ENCODE measurements at regions not wholly inside any gene's neighbourhood (a gene's known extent, or its start where the extent isn't known, plus 50 kb on each side); places are given as distances from the start of the nearest gene placed in this dataset.

DNA sequence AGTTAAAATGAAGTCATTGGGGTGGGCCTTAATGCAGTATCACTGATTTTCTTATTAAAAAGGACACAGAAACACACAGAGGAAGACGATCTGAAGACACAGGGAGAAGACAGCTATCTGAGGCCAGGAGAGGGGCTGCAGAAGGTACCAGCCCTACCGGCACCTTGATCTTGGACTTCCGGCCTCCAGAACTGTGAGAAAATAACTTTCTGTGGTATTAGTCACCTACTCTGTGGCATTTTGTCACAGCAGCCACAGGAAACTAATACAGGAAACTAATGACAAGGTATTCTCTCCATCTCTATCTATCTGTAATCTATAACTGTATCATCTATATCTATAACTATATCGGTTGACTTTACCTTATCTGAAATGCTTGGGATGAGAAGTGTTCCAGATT is 1149.5 kb downstream of the BCL11B start:
- POLR2A ChIA-PET = no interaction called here
- H3K27ac ChIP-seq (ENCODE audit: extremely low read depth, low read depth, low read length) = no peak overlapping the region

DNA sequence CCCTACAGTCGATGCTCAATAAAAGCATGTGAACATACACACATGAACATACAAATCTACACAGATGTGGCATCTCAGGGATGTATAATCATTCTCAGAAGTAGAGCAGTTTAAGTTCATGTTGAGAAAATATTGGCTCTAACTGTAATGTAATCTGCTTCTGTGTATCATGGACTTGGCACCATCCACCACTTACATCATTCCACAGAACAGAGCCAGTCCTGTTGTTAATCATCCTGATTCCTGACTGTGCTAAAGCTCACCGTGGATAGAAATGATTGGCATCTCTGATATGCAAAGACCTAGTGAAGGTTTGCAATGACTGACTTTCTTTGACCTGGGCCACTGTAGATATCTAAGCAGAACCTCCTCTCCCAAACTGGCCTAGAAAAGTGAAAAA is 1141.3 kb downstream of the BCL11B start:
- ChIA-PET CTCF (no interaction called here), POLR2A (no interaction called here)
- no peaks in the 10 kb centered on the region for H3K4me1 ChIP-seq (ENCODE audit: control insufficient read depth, insufficient read depth, low read length)
- H3K9me3 ChIP-seq (ENCODE audit: control insufficient read depth, insufficient read depth, low read depth, low read length) = no peaks in the 10 kb centered on the region
- no peak overlapping the region for H3K27ac ChIP-seq (ENCODE audit: extremely low read depth, low read depth, low read length)
- H3K36me3 ChIP-seq (ENCODE audit: control insufficient read depth in 2 of 2, insufficient read depth in 1 of 2, low read length in 2 of 2) = no peaks in the 10 kb centered on the region
- H3K4me3 ChIP-seq (ENCODE audit: low read depth, low read length) = no peak overlapping the region
- TF ChIP-seq KLF10 (tag by site-specific recombination; IDR thresholded peaks at IDR 0.05) (no peak), ZNF473 (tag by site-specific recombination; IDR thresholded peaks at IDR 0.05) (no peak), ZNF544 (tag by site-specific recombination; IDR thresholded peaks at IDR 0.05) (no peak), ZNF391 (tag by site-specific recombination; IDR thresholded peaks at IDR 0.05; ENCODE audit: borderline replicate concordance, low read depth) (no peak), ZNF155 (tag by site-specific recombination; IDR thresholded peaks at IDR 0.05) (no peak), ZNF776 (tag by site-specific recombination; IDR thresholded peaks at IDR 0.05; ENCODE audit: borderline replicate concordance) (no peak), ZEB2 (tag by site-specific recombination; IDR thresholded peaks at IDR 0.05) (no peak), ZNF677 (tag by site-specific recombination; IDR thresholded peaks at IDR 0.05) (no peak), ZIC2 (tag by site-specific recombination; IDR thresholded peaks at IDR 0.05) (no peak)
- TF ChIP-seq, protein P1, sequence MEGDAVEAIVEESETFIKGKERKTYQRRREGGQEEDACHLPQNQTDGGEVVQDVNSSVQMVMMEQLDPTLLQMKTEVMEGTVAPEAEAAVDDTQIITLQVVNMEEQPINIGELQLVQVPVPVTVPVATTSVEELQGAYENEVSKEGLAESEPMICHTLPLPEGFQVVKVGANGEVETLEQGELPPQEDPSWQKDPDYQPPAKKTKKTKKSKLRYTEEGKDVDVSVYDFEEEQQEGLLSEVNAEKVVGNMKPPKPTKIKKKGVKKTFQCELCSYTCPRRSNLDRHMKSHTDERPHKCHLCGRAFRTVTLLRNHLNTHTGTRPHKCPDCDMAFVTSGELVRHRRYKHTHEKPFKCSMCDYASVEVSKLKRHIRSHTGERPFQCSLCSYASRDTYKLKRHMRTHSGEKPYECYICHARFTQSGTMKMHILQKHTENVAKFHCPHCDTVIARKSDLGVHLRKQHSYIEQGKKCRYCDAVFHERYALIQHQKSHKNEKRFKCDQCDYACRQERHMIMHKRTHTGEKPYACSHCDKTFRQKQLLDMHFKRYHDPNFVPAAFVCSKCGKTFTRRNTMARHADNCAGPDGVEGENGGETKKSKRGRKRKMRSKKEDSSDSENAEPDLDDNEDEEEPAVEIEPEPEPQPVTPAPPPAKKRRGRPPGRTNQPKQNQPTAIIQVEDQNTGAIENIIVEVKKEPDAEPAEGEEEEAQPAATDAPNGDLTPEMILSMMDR (tag by site-specific recombination; IDR thresholded peaks at IDR 0.05) = no peak
- TF ChIP-seq, protein P2, sequence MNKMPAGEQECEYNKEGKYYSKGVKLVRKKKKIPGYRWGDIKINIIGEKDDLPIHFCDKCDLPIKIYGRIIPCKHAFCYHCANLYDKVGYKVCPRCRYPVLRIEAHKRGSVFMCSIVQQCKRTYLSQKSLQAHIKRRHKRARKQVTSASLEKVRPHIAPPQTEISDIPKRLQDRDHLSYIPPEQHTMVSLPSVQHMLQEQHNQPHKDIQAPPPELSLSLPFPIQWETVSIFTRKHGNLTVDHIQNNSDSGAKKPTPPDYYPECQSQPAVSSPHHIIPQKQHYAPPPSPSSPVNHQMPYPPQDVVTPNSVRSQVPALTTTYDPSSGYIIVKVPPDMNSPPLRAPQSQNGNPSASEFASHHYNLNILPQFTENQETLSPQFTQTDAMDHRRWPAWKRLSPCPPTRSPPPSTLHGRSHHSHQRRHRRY (tag by site-specific recombination; IDR thresholded peaks at IDR 0.05) = no peak
- TF ChIP-seq, protein P3, sequence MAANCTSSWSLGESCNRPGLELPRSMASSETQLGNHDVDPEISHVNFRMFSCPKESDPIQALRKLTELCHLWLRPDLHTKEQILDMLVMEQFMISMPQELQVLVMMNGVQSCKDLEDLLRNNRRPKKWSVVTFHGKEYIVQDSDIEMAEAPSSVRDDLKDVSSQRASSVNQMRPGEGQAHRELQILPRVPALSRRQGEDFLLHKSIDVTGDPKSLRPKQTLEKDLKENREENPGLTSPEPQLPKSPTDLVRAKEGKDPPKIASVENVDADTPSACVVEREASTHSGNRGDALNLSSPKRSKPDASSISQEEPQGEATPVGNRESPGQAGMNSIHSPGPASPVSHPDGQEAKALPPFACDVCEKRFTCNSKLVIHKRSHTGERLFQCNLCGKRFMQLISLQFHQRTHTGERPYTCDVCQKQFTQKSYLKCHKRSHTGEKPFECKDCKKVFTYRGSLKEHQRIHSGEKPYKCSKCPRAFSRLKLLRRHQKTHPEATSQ (tag by site-specific recombination; IDR thresholded peaks at IDR 0.05) = no peak
- TF ChIP-seq, protein P4, sequence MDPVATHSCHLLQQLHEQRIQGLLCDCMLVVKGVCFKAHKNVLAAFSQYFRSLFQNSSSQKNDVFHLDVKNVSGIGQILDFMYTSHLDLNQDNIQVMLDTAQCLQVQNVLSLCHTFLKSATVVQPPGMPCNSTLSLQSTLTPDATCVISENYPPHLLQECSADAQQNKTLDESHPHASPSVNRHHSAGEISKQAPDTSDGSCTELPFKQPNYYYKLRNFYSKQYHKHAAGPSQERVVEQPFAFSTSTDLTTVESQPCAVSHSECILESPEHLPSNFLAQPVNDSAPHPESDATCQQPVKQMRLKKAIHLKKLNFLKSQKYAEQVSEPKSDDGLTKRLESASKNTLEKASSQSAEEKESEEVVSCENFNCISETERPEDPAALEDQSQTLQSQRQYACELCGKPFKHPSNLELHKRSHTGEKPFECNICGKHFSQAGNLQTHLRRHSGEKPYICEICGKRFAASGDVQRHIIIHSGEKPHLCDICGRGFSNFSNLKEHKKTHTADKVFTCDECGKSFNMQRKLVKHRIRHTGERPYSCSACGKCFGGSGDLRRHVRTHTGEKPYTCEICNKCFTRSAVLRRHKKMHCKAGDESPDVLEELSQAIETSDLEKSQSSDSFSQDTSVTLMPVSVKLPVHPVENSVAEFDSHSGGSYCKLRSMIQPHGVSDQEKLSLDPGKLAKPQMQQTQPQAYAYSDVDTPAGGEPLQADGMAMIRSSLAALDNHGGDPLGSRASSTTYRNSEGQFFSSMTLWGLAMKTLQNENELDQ (tag by site-specific recombination; IDR thresholded peaks at IDR 0.05; ENCODE audit: low read depth) = no peak

More for the DNA sequence above, 1149.5 kb downstream of the BCL11B start:
- Histone ChIP-seq H3K36me3 (ENCODE audit: control insufficient read depth in 2 of 2, insufficient read depth in 1 of 2, low read length in 2 of 2) (no peaks in the 10 kb centered on the region), H3K4me1 (ENCODE audit: control insufficient read depth, insufficient read depth, low read length) (no peaks in the 10 kb centered on the region), H3K9me3 (ENCODE audit: control insufficient read depth, insufficient read depth, low read depth, low read length) (no peaks in the 10 kb centered on the region), H3K4me3 (ENCODE audit: low read depth, low read length) (no peak overlapping the region)
- CTCF ChIA-PET = no interaction called here
- TF ChIP-seq, protein P5, sequence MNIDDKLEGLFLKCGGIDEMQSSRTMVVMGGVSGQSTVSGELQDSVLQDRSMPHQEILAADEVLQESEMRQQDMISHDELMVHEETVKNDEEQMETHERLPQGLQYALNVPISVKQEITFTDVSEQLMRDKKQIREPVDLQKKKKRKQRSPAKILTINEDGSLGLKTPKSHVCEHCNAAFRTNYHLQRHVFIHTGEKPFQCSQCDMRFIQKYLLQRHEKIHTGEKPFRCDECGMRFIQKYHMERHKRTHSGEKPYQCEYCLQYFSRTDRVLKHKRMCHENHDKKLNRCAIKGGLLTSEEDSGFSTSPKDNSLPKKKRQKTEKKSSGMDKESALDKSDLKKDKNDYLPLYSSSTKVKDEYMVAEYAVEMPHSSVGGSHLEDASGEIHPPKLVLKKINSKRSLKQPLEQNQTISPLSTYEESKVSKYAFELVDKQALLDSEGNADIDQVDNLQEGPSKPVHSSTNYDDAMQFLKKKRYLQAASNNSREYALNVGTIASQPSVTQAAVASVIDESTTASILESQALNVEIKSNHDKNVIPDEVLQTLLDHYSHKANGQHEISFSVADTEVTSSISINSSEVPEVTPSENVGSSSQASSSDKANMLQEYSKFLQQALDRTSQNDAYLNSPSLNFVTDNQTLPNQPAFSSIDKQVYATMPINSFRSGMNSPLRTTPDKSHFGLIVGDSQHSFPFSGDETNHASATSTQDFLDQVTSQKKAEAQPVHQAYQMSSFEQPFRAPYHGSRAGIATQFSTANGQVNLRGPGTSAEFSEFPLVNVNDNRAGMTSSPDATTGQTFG (tag by site-specific recombination; IDR thresholded peaks at IDR 0.05; ENCODE audit: borderline replicate concordance) = no peak
- no peak for TF ChIP-seq ZNF747 (tag by site-specific recombination; IDR thresholded peaks at IDR 0.05)
- no peak for TF ChIP-seq KLF7 (tag by site-specific recombination; IDR thresholded peaks at IDR 0.05; ENCODE audit: borderline replicate concordance)
- TF ChIP-seq, protein P6, sequence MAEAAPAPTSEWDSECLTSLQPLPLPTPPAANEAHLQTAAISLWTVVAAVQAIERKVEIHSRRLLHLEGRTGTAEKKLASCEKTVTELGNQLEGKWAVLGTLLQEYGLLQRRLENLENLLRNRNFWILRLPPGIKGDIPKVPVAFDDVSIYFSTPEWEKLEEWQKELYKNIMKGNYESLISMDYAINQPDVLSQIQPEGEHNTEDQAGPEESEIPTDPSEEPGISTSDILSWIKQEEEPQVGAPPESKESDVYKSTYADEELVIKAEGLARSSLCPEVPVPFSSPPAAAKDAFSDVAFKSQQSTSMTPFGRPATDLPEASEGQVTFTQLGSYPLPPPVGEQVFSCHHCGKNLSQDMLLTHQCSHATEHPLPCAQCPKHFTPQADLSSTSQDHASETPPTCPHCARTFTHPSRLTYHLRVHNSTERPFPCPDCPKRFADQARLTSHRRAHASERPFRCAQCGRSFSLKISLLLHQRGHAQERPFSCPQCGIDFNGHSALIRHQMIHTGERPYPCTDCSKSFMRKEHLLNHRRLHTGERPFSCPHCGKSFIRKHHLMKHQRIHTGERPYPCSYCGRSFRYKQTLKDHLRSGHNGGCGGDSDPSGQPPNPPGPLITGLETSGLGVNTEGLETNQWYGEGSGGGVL (tag by site-specific recombination; IDR thresholded peaks at IDR 0.05) = no peak
- TF ChIP-seq ZFP41 (tag by site-specific recombination; IDR thresholded peaks at IDR 0.05; ENCODE audit: borderline replicate concordance) = no peak
- TF ChIP-seq ZNF223 (tag by site-specific recombination; IDR thresholded peaks at IDR 0.05) = no peak
- no peak for TF ChIP-seq ZNF37A (tag by site-specific recombination; IDR thresholded peaks at IDR 0.05)
- TF ChIP-seq ZNF391 (tag by site-specific recombination; IDR thresholded peaks at IDR 0.05; ENCODE audit: borderline replicate concordance, low read depth) = no peak
- no peak for TF ChIP-seq ZNF114 (tag by site-specific recombination; IDR thresholded peaks at IDR 0.05)
- TF ChIP-seq ZNF558 (tag by site-specific recombination; IDR thresholded peaks at IDR 0.05) = no peak
- no peak for TF ChIP-seq ZNF658 (tag by site-specific recombination; IDR thresholded peaks at IDR 0.05)
- TF ChIP-seq, protein P7, sequence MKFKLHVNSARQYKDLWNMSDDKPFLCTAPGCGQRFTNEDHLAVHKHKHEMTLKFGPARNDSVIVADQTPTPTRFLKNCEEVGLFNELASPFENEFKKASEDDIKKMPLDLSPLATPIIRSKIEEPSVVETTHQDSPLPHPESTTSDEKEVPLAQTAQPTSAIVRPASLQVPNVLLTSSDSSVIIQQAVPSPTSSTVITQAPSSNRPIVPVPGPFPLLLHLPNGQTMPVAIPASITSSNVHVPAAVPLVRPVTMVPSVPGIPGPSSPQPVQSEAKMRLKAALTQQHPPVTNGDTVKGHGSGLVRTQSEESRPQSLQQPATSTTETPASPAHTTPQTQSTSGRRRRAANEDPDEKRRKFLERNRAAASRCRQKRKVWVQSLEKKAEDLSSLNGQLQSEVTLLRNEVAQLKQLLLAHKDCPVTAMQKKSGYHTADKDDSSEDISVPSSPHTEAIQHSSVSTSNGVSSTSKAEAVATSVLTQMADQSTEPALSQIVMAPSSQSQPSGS (tag by site-specific recombination; IDR thresholded peaks at IDR 0.05; ENCODE audit: low read depth) = no peak
